ENCODE measurements at regions not wholly inside any gene's neighbourhood (a gene's known extent, or its start where the extent isn't known, plus 50 kb on each side); places are given as distances from the start of the nearest gene placed in this dataset.

GRCh38 chr18:38984968-38985367, 1419.4 kb upstream of the CELF4 start:
- no peak for DNase-seq (ENCODE audit: low spot score)

- DNase-seq (ENCODE audit: low spot score): no peak
Measured at GRCh38 chr18:38982072-38982471, 1416.5 kb upstream of the CELF4 start.

GRCh38 chr18:38981389-38981788, 1415.8 kb upstream of the CELF4 start:
- no peak for DNase-seq (ENCODE audit: low spot score)

GRCh38 chr18:38980420-38980819, 1414.8 kb upstream of the CELF4 start:
- no peak for DNase-seq (ENCODE audit: low spot score)

GRCh38 chr18:38972571-38972970, 1407.0 kb upstream of the CELF4 start:
- DNase-seq (ENCODE audit: low spot score): no peak

GRCh38 chr18:38971881-38972280, 1406.3 kb upstream of the CELF4 start:
- DNase-seq (ENCODE audit: low spot score): no peak

- DNase-seq (ENCODE audit: low spot score): no peak
Measured at GRCh38 chr18:38966841-38967240, 1401.2 kb upstream of the CELF4 start.

- no peak for DNase-seq (ENCODE audit: low spot score)
Measured at GRCh38 chr18:38963943-38964660, 1398.5 kb upstream of the CELF4 start.

- DNase-seq (ENCODE audit: low spot score): peak; percentile 4
Measured at GRCh38 chr18:38961880-38962279, 1396.3 kb upstream of the CELF4 start.

- DNase-seq (ENCODE audit: low spot score): no peak
Measured at GRCh38 chr18:38957736-38958135, 1392.1 kb upstream of the CELF4 start.

- no peak for DNase-seq (ENCODE audit: low spot score)
Measured at GRCh38 chr18:38956068-38956467, 1390.5 kb upstream of the CELF4 start.

- no peak for DNase-seq (ENCODE audit: low spot score)
Measured at GRCh38 chr18:38951633-38952032, 1386.0 kb upstream of the CELF4 start.

- DNase-seq (ENCODE audit: low spot score): no peak
Measured at GRCh38 chr18:38948436-38948835, 1382.8 kb upstream of the CELF4 start.

GRCh38 chr18:38944446-38945024, 1378.9 kb upstream of the CELF4 start:
- DNase-seq (ENCODE audit: low spot score): no peak

GRCh38 chr18:38941711-38942561, 1376.3 kb upstream of the CELF4 start:
- DNase-seq (ENCODE audit: low spot score): no peak

- no peak for DNase-seq (ENCODE audit: low spot score)
Measured at GRCh38 chr18:38940863-38941531, 1375.4 kb upstream of the CELF4 start.

- no peak for DNase-seq (ENCODE audit: low spot score)
Measured at GRCh38 chr18:38940475-38940862, 1374.9 kb upstream of the CELF4 start.

- no peak for DNase-seq (ENCODE audit: low spot score)
Measured at GRCh38 chr18:38933910-38934510, 1368.4 kb upstream of the CELF4 start.

- no peak for DNase-seq (ENCODE audit: low spot score)
Measured at GRCh38 chr18:38933322-38933721, 1367.7 kb upstream of the CELF4 start.

- DNase-seq (ENCODE audit: low spot score): no peak
Measured at GRCh38 chr18:38932752-38933151, 1367.2 kb upstream of the CELF4 start.

GRCh38 chr18:38931754-38932050, 1366.1 kb upstream of the CELF4 start:
- no peak for DNase-seq (ENCODE audit: low spot score)

Measured in Ammon's horn (tissue), 1 donor.